ENCODE measurements at regions not wholly inside any gene's neighbourhood (a gene's known extent, or its start where the extent isn't known, plus 50 kb on each side); places are given as distances from the start of the nearest gene placed in this dataset.
"Not testable (repeated sequence)": the region's sequence is repeated elsewhere in the genome, so short reads cannot be mapped to it uniquely, and the experiment has no call there.

GRCh38 chr3:104907507-104907906 is 459.2 kb upstream of the ALCAM start:
- no peak for DNase-seq

GRCh38 chr3:104908761-104909160 is 457.9 kb upstream of the ALCAM start:
- no peak for DNase-seq

- no peak for DNase-seq
Observed at GRCh38 chr3:104909198-104909597, 457.5 kb upstream of the ALCAM start.

- no peak for DNase-seq
Observed at GRCh38 chr3:104909721-104910120, 457.0 kb upstream of the ALCAM start.

- DNase-seq, result no peak
Observed at GRCh38 chr3:104911376-104911775, 455.3 kb upstream of the ALCAM start.

- DNase-seq, result no peak
Observed at GRCh38 chr3:104916971-104917370, 449.7 kb upstream of the ALCAM start.

GRCh38 chr3:104920512-104920911 is 446.2 kb upstream of the ALCAM start:
- no peak for DNase-seq

GRCh38 chr3:104933972-104934371 is 432.7 kb upstream of the ALCAM start:
- DNase-seq, result no peak

- DNase-seq, result no peak
Observed at GRCh38 chr3:104935613-104936012, 431.1 kb upstream of the ALCAM start.

- DNase-seq, result no peak
Observed at GRCh38 chr3:104939196-104939595, 427.5 kb upstream of the ALCAM start.

GRCh38 chr3:104941785-104942184 is 424.9 kb upstream of the ALCAM start:
- no peak for DNase-seq

GRCh38 chr3:104943974-104944373 is 422.7 kb upstream of the ALCAM start:
- no peak for DNase-seq

GRCh38 chr3:104947943-104948342 is 418.8 kb upstream of the ALCAM start:
- no peak for DNase-seq

- DNase-seq, result not testable (repeated sequence)
Observed at GRCh38 chr3:104949810-104950209, 416.9 kb upstream of the ALCAM start.

- no peak for DNase-seq
Observed at GRCh38 chr3:104951426-104951825, 415.3 kb upstream of the ALCAM start.

- no peak for DNase-seq
Observed at GRCh38 chr3:104952146-104952972, 414.4 kb upstream of the ALCAM start.

GRCh38 chr3:104956620-104957345 is 409.9 kb upstream of the ALCAM start:
- DNase-seq, result no peak

- no peak for DNase-seq
Observed at GRCh38 chr3:104960579-104960978, 406.1 kb upstream of the ALCAM start.

GRCh38 chr3:104961851-104962250 is 404.9 kb upstream of the ALCAM start:
- no peak for DNase-seq

- no peak for DNase-seq
Observed at GRCh38 chr3:104974316-104974715, 392.4 kb upstream of the ALCAM start.

- no peak for DNase-seq
Observed at GRCh38 chr3:104977719-104978118, 389.0 kb upstream of the ALCAM start.

GRCh38 chr3:104982130-104982529 is 384.6 kb upstream of the ALCAM start:
- DNase-seq, result no peak

GRCh38 chr3:104987859-104988258 is 378.9 kb upstream of the ALCAM start:
- no peak for DNase-seq

GRCh38 chr3:104988496-104988895 is 378.2 kb upstream of the ALCAM start:
- DNase-seq, result no peak
